Keratinocyte (primary cell): ENCODE measurements at regions not wholly inside any gene's neighbourhood (a gene's known extent, or its start where the extent isn't known, plus 50 kb on each side); places are given as distances from the start of the nearest gene placed in this dataset.

Experiments used
- CTCF ChIP-seq, 3 experiments: IDR thresholded peaks in 1 of 3; conservative IDR thresholded peaks in 1 of 3; optimal IDR thresholded peaks in 1 of 3; 2 replicates in 2 of 3; 3 replicates in 1 of 3; pipeline versions ENCODE3 to v1.5.1; 2011; ENCODE audit warnings: low read length in 3 of 3, mild to moderate bottlenecking in 3 of 3, moderate library complexity in 2 of 3, control low read depth in 1 of 3, inconsistent platforms in 1 of 3; ENCODE audit not compliant: insufficient read depth in 2 of 3; ENCODE audit errors: extremely low read depth in 1 of 3
- EZH2 ChIP-seq: IDR thresholded peaks from one replicate; pipeline ENCODE4 v1.6.1; 2012; ENCODE audit warnings: inconsistent platforms, mild to moderate bottlenecking, low read length, moderate library complexity

GRCh38 chr4:110305455-110305854 lies 107.0 kb upstream of the ELOVL6 start:
- TF ChIP-seq CTCF (optimal IDR thresholded peaks at IDR 0.05 in 1 of 3, IDR thresholded peaks at IDR 0.05 in 1 of 3, conservative IDR thresholded peaks at IDR 0.05 in 1 of 3; ENCODE audit: extremely low read depth in 1 of 3, insufficient read depth in 2 of 3, low read length in 3 of 3), result no peak
- TF ChIP-seq EZH2, result no peak
